HEK293 (cell line): ENCODE measurements at regions not wholly inside any gene's neighbourhood (a gene's known extent, or its start where the extent isn't known, plus 50 kb on each side); places are given as distances from the start of the nearest gene placed in this dataset.

Experiments
- CTCF ChIA-PET: fragments of 350-600 bp; formaldehyde crosslinking; extraction: SDS; loops from one replicate; lab custom pipeline; 2021; ENCODE audit warnings: antibody characterized with exemption; lab: Yijun Ruan, JAX
- POLR2A ChIA-PET: fragments of 300-600 bp; formaldehyde crosslinking; extraction: SDS; loops from one replicate; lab custom pipeline; 2020; ENCODE audit warnings: antibody characterized with exemption, inconsistent platforms; lab: Yijun Ruan, JAX
- H3K27ac ChIP-seq: fragments of 200-500 bp; sonication (Bioruptor generic); 2 replicates; pipeline ENCODE4 v1.5.1; 2014; ENCODE audit warnings: low read depth, low read length, control low read depth, inconsistent platforms; ENCODE audit errors: extremely low read depth
- H3K36me3 ChIP-seq, 2 experiments: fragments of 200-500 bp in 1 of 2; sonication (Bioruptor generic) in 1 of 2; 1 replicate in 1 of 2; 2 replicates in 1 of 2; pipeline ENCODE4 v1.5.1; 2014 to 2017; ENCODE audit warnings: inconsistent platforms in 2 of 2, low read length in 2 of 2; ENCODE audit not compliant: control insufficient read depth in 2 of 2, insufficient read depth in 1 of 2
- H3K4me1 ChIP-seq: fragments of 200-500 bp; sonication (Bioruptor generic); 2 replicates; pipeline ENCODE4 v1.5.1; 2014; ENCODE audit warnings: mild to moderate bottlenecking, low read length, inconsistent platforms; ENCODE audit not compliant: control insufficient read depth, insufficient read depth
- H3K4me3 ChIP-seq: 2 replicates; pipeline ENCODE4 v1.5.1; 2011; ENCODE audit warnings: low read depth, mild to moderate bottlenecking, control low read depth, low read length, moderate library complexity
- H3K9me3 ChIP-seq: fragments of 200-500 bp; sonication (Bioruptor generic); 2 replicates; pipeline ENCODE4 v1.5.1; 2014; ENCODE audit warnings: low read depth, low read length, inconsistent platforms; ENCODE audit not compliant: control insufficient read depth, insufficient read depth
- BCL11A ChIP-seq: fragments of 450-650 bp; formaldehyde crosslinking; IDR thresholded peaks from 2 replicates; pipeline ENCODE4 v1.5.1; 2016; ENCODE audit warnings: low read depth, missing biosample characterization, missing genetic modification characterization
- KLF16 ChIP-seq: fragments of 450-650 bp; formaldehyde crosslinking; IDR thresholded peaks from 2 replicates; pipeline ENCODE4 v1.5.1; 2017; ENCODE audit warnings: missing biosample characterization, missing genetic modification characterization
- KLF7 ChIP-seq: fragments of 450-650 bp; formaldehyde crosslinking; IDR thresholded peaks from 2 replicates; pipeline ENCODE4 v1.5.1; 2016; ENCODE audit warnings: missing biosample characterization, missing genetic modification characterization, borderline replicate concordance
- MZF1 ChIP-seq: fragments of 450-650 bp; formaldehyde crosslinking; IDR thresholded peaks from 2 replicates; pipeline ENCODE4 v1.5.1; 2017; ENCODE audit warnings: missing biosample characterization, missing genetic modification characterization, borderline replicate concordance
- PBX3 ChIP-seq: sonication (generic); formaldehyde crosslinking; IDR thresholded peaks from 2 replicates; pipeline ENCODE4 v1.8.1; 2022; ENCODE audit warnings: mild to moderate bottlenecking, moderate library complexity, missing genetic modification reagents
- YY2 ChIP-seq: fragments of 450-650 bp; formaldehyde crosslinking; IDR thresholded peaks from 2 replicates; pipeline ENCODE4 v1.5.1; 2016; ENCODE audit warnings: missing biosample characterization, missing genetic modification characterization
- ZBTB1 ChIP-seq: fragments of 450-650 bp; formaldehyde crosslinking; IDR thresholded peaks from 2 replicates; pipeline ENCODE4 v1.5.1; 2016; ENCODE audit warnings: missing biosample characterization, missing genetic modification characterization
- ZNF112 ChIP-seq: fragments of 450-650 bp; formaldehyde crosslinking; IDR thresholded peaks from 2 replicates; pipeline ENCODE4 v1.5.0; 2017; ENCODE audit warnings: missing biosample characterization, missing genetic modification characterization
- ZNF132 ChIP-seq: fragments of 450-650 bp; formaldehyde crosslinking; IDR thresholded peaks from 2 replicates; pipeline ENCODE4 v1.5.1; 2017; ENCODE audit warnings: missing biosample characterization, missing genetic modification characterization, borderline replicate concordance
- ZNF169 ChIP-seq: fragments of 450-650 bp; formaldehyde crosslinking; IDR thresholded peaks from 2 replicates; pipeline ENCODE4 v1.5.1; 2016; ENCODE audit warnings: missing biosample characterization, missing genetic modification characterization
- ZNF174 ChIP-seq: fragments of 450-650 bp; formaldehyde crosslinking; IDR thresholded peaks from 2 replicates; pipeline ENCODE4 v1.5.0; 2017; ENCODE audit warnings: missing biosample characterization, mild to moderate bottlenecking, missing genetic modification characterization
- ZNF19 ChIP-seq: fragments of 450-650 bp; formaldehyde crosslinking; IDR thresholded peaks from 2 replicates; pipeline ENCODE4; 2016; ENCODE audit warnings: missing biosample characterization, missing genetic modification characterization, low read depth
- ZNF266 ChIP-seq: fragments of 450-650 bp; formaldehyde crosslinking; IDR thresholded peaks from 2 replicates; pipeline ENCODE4 v1.5.1; 2016; ENCODE audit warnings: missing biosample characterization, missing genetic modification characterization, low read depth
- ZNF292 ChIP-seq: fragments of 450-650 bp; formaldehyde crosslinking; IDR thresholded peaks from 2 replicates; pipeline ENCODE4 v1.5.1; 2016; ENCODE audit warnings: low read depth, missing biosample characterization, missing genetic modification characterization, borderline replicate concordance
- ZNF335 ChIP-seq: fragments of 450-650 bp; formaldehyde crosslinking; conservative IDR thresholded peaks from 2 replicates; pipeline ENCODE4 v1.5.1; 2016; ENCODE audit warnings: missing biosample characterization, missing genetic modification characterization
- ZNF48 ChIP-seq: fragments of 450-650 bp; formaldehyde crosslinking; IDR thresholded peaks from 2 replicates; pipeline ENCODE4 v1.5.1; 2016; ENCODE audit warnings: missing biosample characterization, missing genetic modification characterization
- ZNF513 ChIP-seq: fragments of 450-650 bp; IDR thresholded peaks from 2 replicates; pipeline ENCODE4 v1.5.1; 2018; ENCODE audit warnings: missing biosample characterization, missing genetic modification characterization
- ZNF530 ChIP-seq: fragments of 450-650 bp; formaldehyde crosslinking; IDR thresholded peaks from 2 replicates; pipeline ENCODE4 v1.5.1; 2016; ENCODE audit warnings: low read depth, missing biosample characterization, missing genetic modification characterization
- ZNF555 ChIP-seq: fragments of 450-650 bp; formaldehyde crosslinking; conservative IDR thresholded peaks from 2 replicates; pipeline ENCODE4 v1.5.1; 2017; ENCODE audit warnings: missing biosample characterization, mild to moderate bottlenecking, missing genetic modification characterization, inconsistent platforms
- ZNF670 ChIP-seq: fragments of 450-650 bp; formaldehyde crosslinking; IDR thresholded peaks from 2 replicates; pipeline ENCODE4 v1.5.1; 2016; ENCODE audit warnings: missing biosample characterization, missing genetic modification characterization, low read depth
- ZNF776 ChIP-seq: fragments of 450-650 bp; formaldehyde crosslinking; IDR thresholded peaks from 2 replicates; pipeline ENCODE4 v1.5.0; 2017; ENCODE audit warnings: missing biosample characterization, missing genetic modification characterization, borderline replicate concordance
- ZNF791 ChIP-seq: fragments of 450-650 bp; formaldehyde crosslinking; IDR thresholded peaks from 2 replicates; pipeline ENCODE4 v1.5.1; 2016; ENCODE audit warnings: missing biosample characterization, missing genetic modification characterization
- ZNF837 ChIP-seq: fragments of 450-650 bp; formaldehyde crosslinking; IDR thresholded peaks from 2 replicates; pipeline ENCODE4 v1.5.1; 2016; ENCODE audit warnings: missing biosample characterization, missing genetic modification characterization
- ZSCAN4 ChIP-seq: fragments of 450-650 bp; formaldehyde crosslinking; IDR thresholded peaks from 2 replicates; pipeline ENCODE4 v1.5.1; 2017; ENCODE audit warnings: missing biosample characterization, missing genetic modification characterization
- TF ChIP-seq, protein P1 (sequence below): fragments of 450-650 bp; formaldehyde crosslinking; optimal IDR thresholded peaks from 2 replicates; pipeline ENCODE3; 2016; ENCODE audit warnings: missing biosample characterization, mild to moderate bottlenecking, missing genetic modification characterization
- TF ChIP-seq, protein P2 (sequence below): fragments of 450-650 bp; formaldehyde crosslinking; IDR thresholded peaks from 2 replicates; pipeline ENCODE4 v1.5.1; 2016; ENCODE audit warnings: missing biosample characterization, missing genetic modification characterization
- TF ChIP-seq, protein P3 (sequence below): fragments of 450-650 bp; formaldehyde crosslinking; IDR thresholded peaks from 2 replicates; pipeline ENCODE4 v1.5.1; 2017; ENCODE audit warnings: missing biosample characterization, missing genetic modification characterization
- TF ChIP-seq, protein P4 (sequence below): fragments of 450-650 bp; formaldehyde crosslinking; IDR thresholded peaks from 2 replicates; pipeline ENCODE4 v1.5.1; 2016; ENCODE audit warnings: missing biosample characterization, missing genetic modification characterization

- ChIA-PET CTCF (no interaction called here), POLR2A (no interaction called here)
- H3K4me1 ChIP-seq, result no peaks in the 10 kb centered on the region
- H3K36me3 ChIP-seq, result no peaks in the 10 kb centered on the region
- no peak overlapping the region for H3K27ac ChIP-seq
- TF ChIP-seq ZNF112 (no peak), ZNF776 (tag by site-specific recombination) (no peak), KLF16 (no peak), MZF1 (no peak), ZNF48 (tag by site-specific recombination) (no peak), ZBTB1 (tag by site-specific recombination) (no peak), KLF7 (no peak), ZNF292 (tag by site-specific recombination) (no peak), BCL11A (no peak)
- TF ChIP-seq, protein P1, sequence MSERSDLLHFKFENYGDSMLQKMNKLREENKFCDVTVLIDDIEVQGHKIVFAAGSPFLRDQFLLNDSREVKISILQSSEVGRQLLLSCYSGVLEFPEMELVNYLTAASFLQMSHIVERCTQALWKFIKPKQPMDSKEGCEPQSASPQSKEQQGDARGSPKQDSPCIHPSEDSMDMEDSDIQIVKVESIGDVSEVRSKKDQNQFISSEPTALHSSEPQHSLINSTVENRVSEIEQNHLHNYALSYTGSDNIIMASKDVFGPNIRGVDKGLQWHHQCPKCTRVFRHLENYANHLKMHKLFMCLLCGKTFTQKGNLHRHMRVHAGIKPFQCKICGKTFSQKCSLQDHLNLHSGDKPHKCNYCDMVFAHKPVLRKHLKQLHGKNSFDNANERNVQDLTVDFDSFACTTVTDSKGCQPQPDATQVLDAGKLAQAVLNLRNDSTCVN (tag by site-specific recombination), result no peak
- TF ChIP-seq, protein P2, sequence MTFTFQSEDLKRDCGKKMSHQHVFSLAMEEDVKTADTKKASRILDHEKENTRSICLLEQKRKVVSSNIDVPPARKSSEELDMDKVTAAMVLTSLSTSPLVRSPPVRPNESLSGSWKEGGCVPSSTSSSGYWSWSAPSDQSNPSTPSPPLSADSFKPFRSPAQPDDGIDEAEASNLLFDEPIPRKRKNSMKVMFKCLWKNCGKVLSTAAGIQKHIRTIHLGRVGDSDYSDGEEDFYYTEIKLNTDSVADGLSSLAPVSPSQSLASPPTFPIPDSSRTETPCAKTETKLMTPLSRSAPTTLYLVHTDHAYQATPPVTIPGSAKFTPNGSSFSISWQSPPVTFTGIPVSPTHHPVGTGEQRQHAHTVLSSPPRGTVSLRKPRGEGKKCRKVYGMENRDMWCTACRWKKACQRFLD, result no peak
- TF ChIP-seq, protein P3, sequence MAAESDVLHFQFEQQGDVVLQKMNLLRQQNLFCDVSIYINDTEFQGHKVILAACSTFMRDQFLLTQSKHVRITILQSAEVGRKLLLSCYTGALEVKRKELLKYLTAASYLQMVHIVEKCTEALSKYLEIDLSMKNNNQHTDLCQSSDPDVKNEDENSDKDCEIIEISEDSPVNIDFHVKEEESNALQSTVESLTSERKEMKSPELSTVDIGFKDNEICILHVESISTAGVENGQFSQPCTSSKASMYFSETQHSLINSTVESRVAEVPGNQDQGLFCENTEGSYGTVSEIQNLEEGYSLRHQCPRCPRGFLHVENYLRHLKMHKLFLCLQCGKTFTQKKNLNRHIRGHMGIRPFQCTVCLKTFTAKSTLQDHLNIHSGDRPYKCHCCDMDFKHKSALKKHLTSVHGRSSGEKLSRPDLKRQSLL (tag by site-specific recombination), result no peak
- no peaks in the 10 kb centered on the region for H3K9me3 ChIP-seq
- H3K4me3 ChIP-seq, result no peak overlapping the region
These were observed 235.7 kb downstream of the HTR1A start for GRCh38 chr5:63726496-63726895.

GRCh38 chr5:63719147-63719546, 243.1 kb downstream of the HTR1A start:
- Histone ChIP-seq H3K4me3 (no peak overlapping the region), H3K36me3 (no peaks in the 10 kb centered on the region), H3K9me3 (no peaks in the 10 kb centered on the region), H3K27ac (no peak overlapping the region)
- TF ChIP-seq YY2, result no peak
- TF ChIP-seq ZNF174, result no peak
- TF ChIP-seq PBX3 (CRISPR knock-in tag), result no peak
- no peak for TF ChIP-seq ZNF19 (tag by site-specific recombination)
- TF ChIP-seq ZNF513, result no peak
- TF ChIP-seq ZNF169, result no peak
- TF ChIP-seq, protein P4, sequence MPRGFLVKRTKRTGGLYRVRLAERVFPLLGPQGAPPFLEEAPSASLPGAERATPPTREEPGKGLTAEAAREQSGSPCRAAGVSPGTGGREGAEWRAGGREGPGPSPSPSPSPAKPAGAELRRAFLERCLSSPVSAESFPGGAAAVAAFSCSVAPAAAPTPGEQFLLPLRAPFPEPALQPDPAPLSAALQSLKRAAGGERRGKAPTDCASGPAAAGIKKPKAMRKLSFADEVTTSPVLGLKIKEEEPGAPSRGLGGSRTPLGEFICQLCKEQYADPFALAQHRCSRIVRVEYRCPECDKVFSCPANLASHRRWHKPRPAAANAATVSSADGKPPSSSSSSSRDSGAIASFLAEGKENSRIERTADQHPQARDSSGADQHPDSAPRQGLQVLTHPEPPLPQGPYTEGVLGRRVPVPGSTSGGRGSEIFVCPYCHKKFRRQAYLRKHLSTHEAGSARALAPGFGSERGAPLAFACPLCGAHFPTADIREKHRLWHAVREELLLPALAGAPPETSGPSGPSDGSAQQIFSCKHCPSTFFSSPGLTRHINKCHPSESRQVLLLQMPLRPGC (tag by site-specific recombination), result no peak
- TF ChIP-seq ZNF132 (tag by site-specific recombination), result no peak
- no peak for TF ChIP-seq ZNF266 (tag by site-specific recombination)
- no peak for TF ChIP-seq ZSCAN4 (tag by site-specific recombination)
- TF ChIP-seq ZNF555 (tag by site-specific recombination), result no peak
- TF ChIP-seq ZNF335, result no peak
- TF ChIP-seq ZNF530, result no peak
- no peak for TF ChIP-seq ZNF791
- TF ChIP-seq ZNF670, result no peak
- TF ChIP-seq ZNF837 (tag by site-specific recombination), result no peak
- TF ChIP-seq, all 188 proteins: peak for 0
- CTCF ChIA-PET, result interaction anchor here (0.7 kb wide), 1 partner anchor 220 kb away, joined by 3 read pairs; no protein-coding TSS in a partner anchor
- H3K4me1 ChIP-seq, result no peaks in the 10 kb centered on the region
- POLR2A ChIA-PET, result no interaction called here
